ENCODE measurements at regions not wholly inside any gene's neighbourhood (a gene's known extent, or its start where the extent isn't known, plus 50 kb on each side); places are given as distances from the start of the nearest gene placed in this dataset.

GRCh38 chr20:17819395-17820093, 119.8 kb downstream of the BANF2 start:
- DNase-seq (ENCODE audit: low spot score), result no peak

GRCh38 chr20:17818187-17818586, 118.4 kb downstream of the BANF2 start:
- DNase-seq (ENCODE audit: low spot score), result no peak

GRCh38 chr20:17816804-17817587, 117.2 kb downstream of the BANF2 start:
- no peak for DNase-seq (ENCODE audit: low spot score)

DNA sequence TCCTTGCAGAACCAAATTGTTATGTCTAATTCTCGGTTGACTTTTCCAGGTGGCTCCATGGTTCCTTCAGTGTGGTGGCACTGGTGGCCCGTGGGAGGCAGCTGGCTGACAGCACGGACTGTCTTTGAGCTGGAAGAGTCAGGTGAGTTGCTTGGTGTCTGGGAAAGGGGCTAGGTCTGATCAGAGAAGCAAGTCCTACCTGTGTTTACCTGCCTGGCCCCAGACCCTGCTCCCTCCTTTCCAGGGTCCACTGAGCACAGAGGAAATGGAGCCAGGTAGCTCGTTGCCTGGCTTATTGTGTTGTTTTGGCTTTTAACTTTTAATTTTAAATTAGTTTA, 111.8 kb downstream of the BANF2 start:
- no peak for DNase-seq (ENCODE audit: low spot score)

GRCh38 chr20:17810847-17811627, 111.3 kb downstream of the BANF2 start:
- no peak for DNase-seq (ENCODE audit: low spot score)

DNA sequence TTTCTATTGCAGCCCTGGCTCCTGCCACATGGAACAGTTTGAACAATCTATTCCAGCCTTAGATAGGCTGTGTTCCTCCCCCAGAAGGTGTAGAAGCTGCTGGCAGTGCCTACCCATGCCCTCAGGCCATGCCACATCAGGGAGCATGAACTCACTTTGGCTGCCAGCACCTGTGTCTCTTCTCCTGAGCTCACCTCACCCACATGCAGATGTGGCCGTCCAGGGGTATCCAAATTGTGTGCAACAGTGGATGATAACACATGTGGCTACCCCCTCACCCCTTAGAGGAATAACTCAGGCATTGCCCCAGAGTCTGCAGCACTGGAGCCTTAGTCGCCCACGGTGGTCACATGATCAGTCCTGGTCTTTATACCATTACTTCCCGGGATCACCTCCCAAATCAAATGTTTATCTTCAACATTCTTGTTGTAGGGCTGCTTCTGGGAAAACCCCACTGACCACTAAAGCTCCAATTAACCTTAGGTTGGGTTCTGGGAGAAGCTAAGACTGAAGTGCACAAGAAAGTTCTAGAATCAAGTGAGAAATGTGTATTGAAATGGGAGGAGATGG, 110.4 kb downstream of the BANF2 start:
- no peak for DNase-seq (ENCODE audit: low spot score)

DNA sequence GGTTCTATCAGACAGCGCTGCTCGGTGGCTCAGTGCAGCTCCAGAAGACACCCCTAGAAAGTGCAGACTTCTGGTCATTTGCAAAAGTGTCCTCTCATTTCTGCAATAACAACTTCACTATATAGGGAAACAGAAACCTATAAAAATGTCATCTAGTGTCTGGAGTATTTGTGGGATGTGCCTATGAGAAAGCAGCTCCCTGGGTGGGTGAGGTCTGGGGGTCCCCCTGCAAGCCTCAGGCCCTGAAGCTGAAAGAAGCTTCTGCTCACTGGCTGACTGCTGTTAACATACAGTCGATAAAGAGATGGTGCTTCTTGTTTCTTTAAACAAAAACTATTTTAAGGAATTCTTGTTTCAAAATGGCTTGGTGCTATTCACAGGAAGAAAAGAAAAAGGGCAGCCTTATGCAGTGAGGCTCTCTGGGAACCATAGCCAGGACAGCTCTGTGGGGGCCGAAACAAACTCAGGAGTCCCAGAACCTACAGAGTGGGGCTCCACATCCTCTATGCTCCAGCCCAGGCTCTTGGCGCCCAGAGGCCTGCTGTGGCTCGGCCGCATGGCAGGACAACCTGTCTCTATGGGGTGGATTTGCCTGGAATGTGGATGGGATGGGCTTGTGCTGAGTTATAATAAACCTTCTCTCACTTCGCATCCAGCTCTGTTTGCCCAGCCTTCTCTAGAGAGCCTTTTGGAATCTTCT, 109.7 kb downstream of the BANF2 start:
- DNase-seq (ENCODE audit: low spot score), result no peak

- no peak for DNase-seq (ENCODE audit: low spot score)
These were observed 109.0 kb downstream of the BANF2 start for GRCh38 chr20:17808782-17809181.

DNA sequence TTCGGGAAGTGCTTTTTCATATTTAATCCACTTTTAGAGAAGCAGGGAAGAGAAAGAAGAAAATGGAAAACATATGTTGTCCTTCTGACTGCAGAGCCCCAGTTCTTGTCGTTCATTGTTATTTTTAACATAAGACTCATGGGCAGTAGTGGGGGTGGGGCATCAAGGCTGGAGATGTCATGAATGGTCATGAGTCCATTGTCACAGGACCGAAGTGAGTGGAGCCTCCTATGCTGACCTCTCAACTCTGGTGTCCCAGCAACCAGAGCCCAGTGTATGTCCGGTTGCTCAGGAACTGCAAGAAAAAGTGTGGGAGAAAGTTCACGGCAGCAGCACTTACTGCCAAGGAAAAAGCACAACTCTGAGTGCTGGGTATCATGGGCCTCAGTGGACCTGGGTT, 108.6 kb downstream of the BANF2 start:
- peak; percentile 52 for DNase-seq (ENCODE audit: low spot score)

DNA sequence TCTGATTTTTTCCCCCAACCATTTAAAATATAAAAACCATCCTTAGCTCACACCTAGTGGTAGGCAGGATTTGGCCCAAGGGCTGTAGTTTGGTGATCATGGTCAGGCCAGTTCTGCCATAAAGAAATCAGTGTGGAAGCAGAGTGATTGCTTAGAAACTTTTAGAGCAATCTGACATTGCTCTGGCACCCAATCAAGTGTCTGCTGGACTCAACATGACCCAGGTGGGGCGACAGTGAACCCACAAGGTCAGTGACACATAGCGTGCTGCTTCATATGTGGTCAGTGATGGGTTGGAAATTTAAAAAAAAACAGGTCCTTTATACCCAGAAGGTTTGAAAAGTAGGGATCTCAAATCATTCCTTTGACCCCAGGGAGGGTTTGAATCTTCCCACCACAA, 107.9 kb downstream of the BANF2 start:
- no peak for DNase-seq (ENCODE audit: low spot score)

GRCh38 chr20:17806739-17807441, 107.1 kb downstream of the BANF2 start:
- peak; percentile 80 for DNase-seq (ENCODE audit: low spot score)

DNA sequence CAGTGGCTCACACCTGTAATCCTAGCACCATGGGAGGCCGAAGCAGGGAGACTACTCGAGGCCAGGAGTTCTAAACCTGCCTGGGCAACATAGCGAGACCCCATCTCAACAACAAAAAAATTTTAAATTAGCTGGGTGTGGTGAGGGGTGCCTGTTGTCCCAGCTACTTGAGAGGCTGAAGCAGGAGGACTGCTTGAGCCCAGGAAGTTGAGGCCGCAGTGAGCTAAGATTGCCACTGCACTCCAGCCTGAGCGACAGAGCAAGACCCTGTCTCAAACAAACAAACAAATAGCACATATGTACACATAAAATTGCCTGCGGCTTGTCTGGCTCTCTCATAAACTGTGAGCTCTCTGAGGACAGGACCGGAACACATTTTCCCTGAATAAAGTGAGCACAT, 106.3 kb downstream of the BANF2 start:
- DNase-seq (ENCODE audit: low spot score), result no peak

GRCh38 chr20:17803765-17804164, 104.0 kb downstream of the BANF2 start:
- DNase-seq (ENCODE audit: low spot score), result no peak

DNA sequence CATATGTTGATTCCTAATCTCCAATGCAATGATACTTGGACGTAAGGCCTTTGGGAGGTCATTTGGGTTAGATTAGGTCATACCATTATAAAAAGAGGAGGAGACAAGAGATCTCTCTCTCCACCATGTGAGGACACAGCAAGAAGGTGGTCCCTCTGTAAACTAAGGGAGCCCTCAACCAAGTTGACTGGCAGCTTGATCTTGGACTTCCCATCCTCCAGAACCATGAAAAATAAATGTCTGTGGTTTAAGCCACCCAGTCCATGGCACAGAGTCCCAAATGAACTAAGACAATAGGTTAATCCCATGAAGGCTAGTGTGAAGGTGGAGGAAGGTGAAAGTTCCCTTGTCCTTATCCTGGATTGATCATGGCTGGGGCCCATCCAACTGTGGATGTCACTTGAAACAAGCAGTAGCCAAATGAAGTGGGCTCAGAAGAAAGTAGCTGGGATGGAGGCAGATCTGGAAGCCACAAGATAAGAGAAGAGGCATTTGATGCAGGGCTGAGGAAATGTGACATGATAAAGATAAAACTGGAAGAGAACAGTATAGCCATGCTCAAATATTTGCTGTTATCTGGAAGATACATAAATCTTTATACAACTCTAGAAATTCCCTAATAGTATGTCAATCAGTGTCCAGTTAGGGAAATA, 99.9 kb downstream of the BANF2 start:
- no peak for DNase-seq (ENCODE audit: low spot score)

GRCh38 chr20:17798601-17799000, 98.8 kb downstream of the BANF2 start:
- DNase-seq (ENCODE audit: low spot score), result no peak

DNA sequence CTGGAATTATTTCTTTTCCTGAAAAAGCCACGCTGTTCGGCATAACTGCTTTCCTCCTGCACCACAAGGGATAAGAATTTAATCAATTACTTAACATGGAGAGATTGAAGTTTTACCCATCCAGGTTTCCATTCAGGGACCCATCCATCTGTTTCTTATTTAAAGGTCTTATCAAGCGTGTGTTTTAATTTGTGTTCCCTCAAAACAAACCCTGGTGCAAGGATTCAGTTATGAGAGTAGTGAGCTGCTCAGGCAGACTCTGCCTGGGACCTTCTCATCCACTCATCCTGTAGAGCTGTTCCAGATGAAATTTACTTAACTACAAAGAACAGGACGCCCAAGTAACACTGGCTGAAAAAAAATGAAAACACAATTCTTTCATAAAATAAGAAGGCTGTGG, 97.8 kb downstream of the BANF2 start:
- DNase-seq (ENCODE audit: low spot score), result no peak

GRCh38 chr20:17797161-17797560, 97.4 kb downstream of the BANF2 start:
- DNase-seq (ENCODE audit: low spot score), result no peak

GRCh38 chr20:17796091-17796563, 96.4 kb downstream of the BANF2 start:
- DNase-seq (ENCODE audit: low spot score), result peak; percentile 48

- DNase-seq (ENCODE audit: low spot score), result no peak
These were observed 95.8 kb downstream of the BANF2 start for GRCh38 chr20:17795501-17796071.

DNA sequence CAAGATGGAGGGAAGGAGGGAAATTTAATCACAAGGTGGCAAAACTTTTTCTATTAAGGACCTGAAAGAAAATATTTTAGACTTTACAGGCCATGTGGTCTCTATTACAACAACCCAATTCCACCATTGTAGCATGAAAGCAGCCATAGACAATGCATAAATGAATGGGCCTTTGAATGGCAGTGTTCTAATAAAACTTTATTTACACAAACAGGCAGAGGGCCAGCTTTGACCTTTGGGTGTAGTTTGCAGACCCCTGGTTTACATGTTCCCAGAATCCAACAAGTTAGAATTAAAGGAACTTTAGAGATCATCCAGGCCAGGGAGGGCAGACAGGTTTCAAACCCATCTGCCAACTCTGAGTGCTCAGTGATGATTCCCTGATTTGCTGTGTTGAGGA, 95.2 kb downstream of the BANF2 start:
- DNase-seq (ENCODE audit: low spot score), result no peak
